ENCODE measurements at regions not wholly inside any gene's neighbourhood (a gene's known extent, or its start where the extent isn't known, plus 50 kb on each side); places are given as distances from the start of the nearest gene placed in this dataset.

DNA sequence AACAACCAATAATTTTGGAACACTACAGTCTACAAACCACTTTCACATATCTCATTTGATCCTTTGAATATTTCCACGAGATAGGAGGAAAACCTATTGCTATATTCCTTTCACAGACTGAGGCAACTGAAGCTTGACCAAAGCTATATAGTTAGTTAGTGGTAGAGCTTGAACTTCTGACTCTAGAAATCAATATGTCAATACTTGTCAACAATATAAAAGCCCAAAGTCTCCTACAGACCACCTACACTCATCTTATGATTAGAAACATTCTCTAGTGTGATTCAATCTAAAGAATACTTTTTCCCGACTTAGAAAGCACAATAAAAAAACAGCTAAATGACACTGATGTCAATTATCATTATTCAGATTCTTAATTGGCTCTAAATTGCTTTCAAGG lies 139.4 kb downstream of the RPS29 start:
- Mint-ChIP-seq H3K27ac (no peak overlapping the region), H3K9me3 (peaks cover 5% of the 10 kb centered on the region), H3K27me3 (peaks cover 27% of the 10 kb centered on the region), H3K4me3 (no peak overlapping the region), H3K4me1 (ENCODE audit: low read depth) (no peaks in the 10 kb centered on the region), H3K36me3 (ENCODE audit: low read depth) (no peaks in the 10 kb centered on the region)
- no peak for DNase-seq

DNA sequence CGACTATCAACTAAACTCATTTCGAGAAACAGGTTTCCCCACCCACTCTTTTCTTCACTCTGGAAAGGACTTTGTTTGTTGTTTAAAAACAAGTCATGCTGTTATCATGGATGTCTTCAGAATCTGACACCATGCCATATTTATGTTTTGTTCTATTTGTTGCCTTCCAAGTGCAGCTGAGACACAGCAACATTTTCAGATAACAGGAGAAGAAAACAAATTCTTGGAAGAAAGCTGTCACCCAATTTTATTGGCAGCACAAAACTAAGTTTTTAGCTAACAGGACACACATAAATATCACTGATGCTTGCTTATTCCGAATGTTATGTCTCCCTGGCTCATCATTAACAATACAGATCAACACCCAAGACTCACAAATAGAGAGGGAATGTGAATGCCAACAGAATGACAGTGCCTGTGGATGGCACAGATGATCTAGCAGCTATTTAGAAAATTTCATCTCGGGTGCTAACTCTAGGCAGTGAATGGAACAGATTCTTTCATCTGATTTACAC lies 147.9 kb downstream of the RPS29 start:
- H3K4me3 Mint-ChIP-seq, result no peak overlapping the region
- DNase-seq, result no peak
- H3K27ac Mint-ChIP-seq, result no peak overlapping the region
- peaks cover 29% of the 10 kb centered on the region for H3K27me3 Mint-ChIP-seq
- no peaks in the 10 kb centered on the region for H3K36me3 Mint-ChIP-seq (ENCODE audit: low read depth)
- H3K4me1 Mint-ChIP-seq (ENCODE audit: low read depth), result no peaks in the 10 kb centered on the region
- H3K9me3 Mint-ChIP-seq, result peaks cover 14% of the 10 kb centered on the region

DNA sequence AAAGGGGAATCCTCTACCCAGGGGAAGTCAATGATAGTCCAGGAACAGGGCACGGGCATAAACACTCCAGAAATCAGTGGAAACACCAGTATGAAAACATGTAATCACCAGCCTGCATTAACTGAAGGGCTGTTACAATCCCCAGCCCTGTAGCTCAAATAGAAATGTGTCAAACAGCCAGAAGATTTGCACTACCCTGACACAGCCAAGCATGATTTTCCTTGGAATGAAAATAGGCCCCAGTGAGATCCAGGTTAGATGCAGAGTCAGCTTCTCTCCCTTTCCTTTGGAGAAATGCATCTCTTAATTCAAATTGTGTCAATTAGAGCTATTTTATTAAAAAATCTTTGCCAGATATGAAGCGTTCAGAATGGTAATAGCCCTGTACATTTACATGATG lies 158.1 kb downstream of the RPS29 start:
- peaks cover 14% of the 10 kb centered on the region for H3K4me1 Mint-ChIP-seq (ENCODE audit: low read depth)
- peaks cover 20% of the 10 kb centered on the region for H3K9me3 Mint-ChIP-seq
- H3K36me3 Mint-ChIP-seq (ENCODE audit: low read depth), result no peaks in the 10 kb centered on the region
- H3K4me3 Mint-ChIP-seq, result no peak overlapping the region
- no peak overlapping the region for H3K27ac Mint-ChIP-seq
- DNase-seq, result no peak
- H3K27me3 Mint-ChIP-seq, result peaks cover 50% of the 10 kb centered on the region

DNA sequence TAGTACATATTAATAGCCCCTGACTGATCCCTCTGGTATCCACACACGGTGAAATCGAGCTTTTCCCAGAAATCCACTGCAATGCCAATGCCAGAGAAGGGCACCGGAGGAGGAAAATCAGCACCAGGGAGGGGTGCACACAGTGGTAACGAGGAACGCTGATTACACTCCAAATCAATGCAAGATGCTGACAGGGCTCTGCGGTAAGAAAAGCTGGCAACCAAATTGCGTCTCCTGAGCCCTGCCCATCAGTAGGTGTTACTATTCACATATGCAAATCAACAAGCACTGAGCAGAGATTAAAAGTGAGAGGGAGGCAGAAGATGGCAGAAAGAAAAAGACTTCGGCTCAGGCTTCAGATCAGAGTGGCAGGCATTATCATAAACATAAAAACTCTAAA lies 159.1 kb downstream of the RPS29 start:
- no peak for DNase-seq
- Mint-ChIP-seq H3K36me3 (ENCODE audit: low read depth) (no peaks in the 10 kb centered on the region), H3K27me3 (peaks cover 51% of the 10 kb centered on the region), H3K4me1 (ENCODE audit: low read depth) (peaks cover 14% of the 10 kb centered on the region), H3K4me3 (no peak overlapping the region), H3K27ac (no peak overlapping the region), H3K9me3 (peaks cover 12% of the 10 kb centered on the region)

DNA sequence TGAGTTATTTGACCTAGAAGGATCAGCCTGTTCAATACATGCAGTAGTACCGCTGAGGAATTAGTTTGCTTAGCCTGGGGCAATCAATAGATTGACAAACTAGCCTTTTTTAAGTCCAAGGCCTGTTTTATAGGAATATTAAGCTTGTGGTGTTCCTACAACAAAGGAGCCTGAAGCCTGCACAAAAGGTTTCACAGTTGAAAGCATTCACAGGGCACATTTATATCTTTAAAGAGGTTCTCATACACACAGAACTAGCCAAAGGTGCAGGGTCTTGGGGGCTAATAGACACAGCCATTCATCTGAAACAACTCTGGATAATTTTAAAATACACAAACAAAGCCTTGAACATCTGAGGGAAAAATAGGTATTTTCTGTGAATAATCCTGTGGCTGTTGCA lies 160.3 kb downstream of the RPS29 start:
- Mint-ChIP-seq H3K27me3 (peaks cover 53% of the 10 kb centered on the region), H3K4me1 (ENCODE audit: low read depth) (peaks cover 15% of the 10 kb centered on the region), H3K27ac (no peak overlapping the region), H3K4me3 (no peak overlapping the region), H3K9me3 (peaks cover 7% of the 10 kb centered on the region), H3K36me3 (ENCODE audit: low read depth) (no peaks in the 10 kb centered on the region)
- DNase-seq, result no peak

DNA sequence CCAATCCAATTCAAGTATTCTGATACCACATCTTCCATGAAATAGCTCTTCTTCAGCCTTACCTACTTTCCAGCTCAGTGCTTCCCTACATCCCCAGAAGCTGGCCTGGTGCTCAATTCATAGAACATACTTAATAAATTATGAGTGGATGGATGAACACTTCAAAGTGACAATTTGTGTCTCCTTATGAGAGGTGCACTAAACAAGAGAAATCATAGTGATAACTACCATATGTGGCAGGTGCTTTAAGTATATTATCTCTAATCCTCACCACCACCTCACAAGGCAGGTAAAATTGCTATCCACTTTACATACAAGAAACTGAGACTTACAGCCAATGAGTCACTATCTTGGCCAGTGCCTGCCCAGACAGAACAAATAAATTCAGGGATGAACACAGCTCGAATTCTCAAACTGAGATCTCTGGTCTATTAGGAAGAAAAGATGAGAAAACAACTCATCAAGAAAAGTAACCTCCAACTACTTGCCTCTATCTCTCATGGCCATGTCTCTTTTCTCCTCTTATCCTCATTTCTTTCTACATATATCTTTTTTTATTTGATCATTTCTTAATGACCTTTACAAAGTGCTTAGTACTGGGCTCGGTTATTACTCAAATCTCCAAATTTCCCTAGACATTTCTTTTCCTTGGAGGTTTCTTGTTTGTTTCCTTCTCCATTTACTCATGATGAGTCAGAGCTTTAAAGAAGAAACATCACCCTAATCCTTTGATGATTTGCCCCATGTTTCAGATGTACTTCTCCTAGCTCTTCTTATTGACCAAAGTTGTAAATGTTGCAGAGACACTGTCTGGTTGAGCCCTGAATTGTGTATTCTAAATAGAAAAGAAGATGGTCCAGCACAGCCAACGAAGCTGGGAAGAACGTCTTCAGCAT lies 161.5 kb downstream of the RPS29 start:
- DNase-seq, result no peak
- peaks cover under 1% of the 10 kb centered on the region for H3K9me3 Mint-ChIP-seq
- H3K27me3 Mint-ChIP-seq, result peaks cover 64% of the 10 kb centered on the region
- H3K4me3 Mint-ChIP-seq, result no peak overlapping the region
- peaks cover 25% of the 10 kb centered on the region for H3K4me1 Mint-ChIP-seq (ENCODE audit: low read depth)
- H3K36me3 Mint-ChIP-seq (ENCODE audit: low read depth), result no peaks in the 10 kb centered on the region
- H3K27ac Mint-ChIP-seq, result no peak overlapping the region

DNA sequence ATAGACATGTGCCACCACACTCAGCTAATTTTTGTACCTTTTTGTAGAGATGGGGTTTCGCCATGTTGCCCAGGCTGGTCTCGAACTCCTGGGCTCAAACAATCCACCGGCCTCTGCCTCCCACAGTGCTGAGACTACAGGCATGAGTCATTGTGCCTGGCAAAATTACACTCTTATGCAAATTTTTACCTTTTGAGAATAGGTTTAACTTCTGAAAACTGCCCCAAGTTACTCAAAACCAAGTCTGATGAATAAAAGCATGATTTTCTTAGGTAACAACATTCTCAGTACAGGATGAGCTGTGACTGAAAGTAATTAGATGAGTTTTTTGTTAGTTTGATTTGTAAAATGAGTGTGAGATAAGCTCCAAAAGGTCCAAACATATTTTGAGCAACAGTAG lies 166.0 kb downstream of the RPS29 start:
- DNase-seq, result peak; percentile 35
- H3K9me3 Mint-ChIP-seq, result no peaks in the 10 kb centered on the region
- H3K27me3 Mint-ChIP-seq, result peaks cover 58% of the 10 kb centered on the region

DNA sequence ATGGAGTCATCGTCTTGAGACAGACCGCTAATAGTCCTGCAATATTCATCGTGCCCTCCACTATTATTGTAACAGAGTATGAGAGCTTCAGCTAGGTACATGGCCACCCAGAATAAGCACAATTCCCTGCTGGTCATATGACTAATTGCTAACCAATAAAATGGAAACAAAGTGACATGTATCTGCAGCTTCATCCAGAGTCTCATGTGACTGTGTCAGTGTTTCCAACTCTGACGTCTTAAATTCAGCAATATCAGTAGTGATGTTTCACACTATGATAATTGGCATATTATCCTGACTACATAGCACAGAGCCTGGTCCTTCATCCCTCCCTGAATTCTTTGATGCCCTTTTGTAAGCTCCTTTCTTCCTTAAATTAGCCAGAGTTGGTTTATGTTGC lies 167.4 kb downstream of the RPS29 start:
- Mint-ChIP-seq H3K9me3 (no peaks in the 10 kb centered on the region), H3K4me1 (ENCODE audit: low read depth) (peaks cover 21% of the 10 kb centered on the region), H3K4me3 (no peak overlapping the region), H3K27me3 (peaks cover 48% of the 10 kb centered on the region), H3K36me3 (ENCODE audit: low read depth) (no peaks in the 10 kb centered on the region), H3K27ac (peak overlapping the region; percentile 56)
- no peak for DNase-seq

More for the DNA sequence above, 166.0 kb downstream of the RPS29 start:
- Mint-ChIP-seq H3K36me3 (ENCODE audit: low read depth) (no peaks in the 10 kb centered on the region), H3K27ac (peak overlapping the region; percentile 90), H3K4me3 (no peak overlapping the region), H3K4me1 (ENCODE audit: low read depth) (peaks cover 30% of the 10 kb centered on the region)

DNA sequence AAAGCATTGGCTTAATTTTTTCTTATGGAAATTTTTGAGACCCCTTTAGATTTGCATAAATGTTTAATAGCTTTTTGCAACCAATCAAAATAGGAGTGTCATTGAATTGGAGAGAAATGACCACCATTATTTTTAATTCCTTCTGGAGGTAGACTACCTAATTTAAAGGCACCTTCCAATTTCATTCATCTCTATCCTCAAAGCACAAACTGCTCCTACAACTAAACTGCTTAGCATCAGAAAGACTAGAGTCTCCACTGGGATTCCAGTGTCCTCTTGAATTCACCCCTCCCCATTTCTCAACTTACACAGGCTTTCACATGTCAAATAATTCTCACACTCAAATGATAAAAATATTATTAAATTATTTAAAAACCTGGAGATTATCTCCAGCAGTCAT lies 168.4 kb downstream of the RPS29 start:
- Mint-ChIP-seq H3K4me1 (ENCODE audit: low read depth) (peaks cover 18% of the 10 kb centered on the region), H3K27me3 (peaks cover 42% of the 10 kb centered on the region), H3K36me3 (ENCODE audit: low read depth) (no peaks in the 10 kb centered on the region), H3K27ac (no peak overlapping the region), H3K9me3 (no peaks in the 10 kb centered on the region), H3K4me3 (no peak overlapping the region)
- DNase-seq, result no peak

DNA sequence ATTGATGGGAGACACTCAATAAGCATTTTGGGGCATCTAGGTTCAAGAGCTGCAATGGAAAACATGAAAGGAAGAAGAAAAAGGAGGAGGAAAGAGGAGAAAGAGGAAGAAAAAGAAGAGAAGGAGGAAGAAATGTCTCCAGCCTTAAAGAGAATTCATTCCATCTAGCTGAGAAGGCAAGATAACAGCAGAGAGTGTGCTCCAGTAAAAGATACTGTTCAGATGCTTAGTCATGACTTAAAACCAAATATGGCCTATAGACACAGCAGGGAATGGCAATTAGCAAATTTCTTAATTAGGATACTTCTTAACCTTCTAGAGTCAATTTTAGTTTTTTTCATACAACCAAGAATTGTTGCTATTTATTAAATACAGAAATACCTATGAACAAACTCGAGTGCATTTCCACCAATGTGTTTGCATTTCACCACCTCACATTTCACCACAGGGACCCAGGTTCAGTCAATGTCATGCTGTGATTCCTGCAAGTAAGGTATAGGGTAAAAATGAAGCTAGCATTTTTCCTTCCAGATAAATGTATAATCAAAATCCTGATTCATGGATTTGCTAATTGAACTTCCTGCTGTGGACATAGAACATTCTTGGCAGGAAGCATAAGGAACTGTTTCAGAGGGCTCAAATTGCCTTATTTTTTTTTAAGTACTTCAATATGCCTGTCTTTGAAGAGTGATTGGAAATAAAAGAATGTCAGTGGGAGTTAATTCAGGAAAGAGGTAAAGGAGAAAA lies 177.8 kb downstream of the RPS29 start:
- Mint-ChIP-seq H3K27me3 (peaks cover 31% of the 10 kb centered on the region), H3K36me3 (ENCODE audit: low read depth) (no peaks in the 10 kb centered on the region), H3K27ac (no peak overlapping the region), H3K4me3 (no peak overlapping the region), H3K4me1 (ENCODE audit: low read depth) (peaks cover 2% of the 10 kb centered on the region), H3K9me3 (no peaks in the 10 kb centered on the region)
- no peak for DNase-seq

DNA sequence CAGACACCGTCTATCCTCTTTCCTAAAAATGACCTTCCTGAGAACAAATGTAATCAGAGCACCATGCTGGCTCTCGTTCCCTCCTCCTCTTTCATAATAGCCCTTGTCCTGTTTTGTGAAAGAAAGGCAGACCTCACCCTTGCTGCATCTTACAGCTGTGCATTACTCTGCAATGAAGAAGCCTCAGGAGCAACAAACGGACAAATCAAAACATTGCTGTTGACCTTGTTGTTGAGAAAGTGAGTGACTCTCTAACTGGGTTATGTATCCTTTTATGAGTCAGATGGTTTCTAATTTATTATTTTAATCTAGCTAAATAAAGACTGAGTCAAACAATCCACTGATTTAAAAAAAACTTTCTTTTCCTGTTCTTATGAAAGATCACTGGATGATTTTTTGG lies 180.9 kb downstream of the RPS29 start:
- Mint-ChIP-seq H3K27me3 (peaks cover 19% of the 10 kb centered on the region), H3K36me3 (ENCODE audit: low read depth) (no peaks in the 10 kb centered on the region), H3K4me3 (no peak overlapping the region), H3K9me3 (no peaks in the 10 kb centered on the region), H3K4me1 (ENCODE audit: low read depth) (peaks cover 4% of the 10 kb centered on the region), H3K27ac (no peak overlapping the region)
- DNase-seq, result no peak

DNA sequence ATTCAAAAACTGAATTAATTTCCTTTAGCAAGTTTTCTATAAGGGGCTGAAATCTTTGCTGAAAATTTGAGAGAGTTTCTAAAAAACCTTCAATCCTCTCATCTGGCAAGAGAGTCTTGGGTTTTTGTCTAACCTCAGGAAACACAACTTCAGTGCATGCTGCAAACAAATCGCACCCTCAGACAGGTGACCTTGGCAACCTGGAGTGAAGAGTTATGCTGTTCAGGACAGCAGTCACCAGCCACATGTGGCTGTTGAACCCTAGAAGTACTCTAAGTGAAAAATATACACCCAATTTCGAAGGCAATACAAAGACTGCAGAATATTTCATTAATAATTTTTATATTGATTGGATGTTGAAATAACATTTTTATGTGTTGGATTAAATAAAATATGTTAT lies 184.8 kb downstream of the RPS29 start:
- DNase-seq, result no peak
- no peak overlapping the region for H3K4me3 Mint-ChIP-seq
- peaks cover 8% of the 10 kb centered on the region for H3K27me3 Mint-ChIP-seq
- no peak overlapping the region for H3K27ac Mint-ChIP-seq
- H3K36me3 Mint-ChIP-seq (ENCODE audit: low read depth), result no peaks in the 10 kb centered on the region
- peaks cover 4% of the 10 kb centered on the region for H3K4me1 Mint-ChIP-seq (ENCODE audit: low read depth)
- H3K9me3 Mint-ChIP-seq, result no peaks in the 10 kb centered on the region

DNA sequence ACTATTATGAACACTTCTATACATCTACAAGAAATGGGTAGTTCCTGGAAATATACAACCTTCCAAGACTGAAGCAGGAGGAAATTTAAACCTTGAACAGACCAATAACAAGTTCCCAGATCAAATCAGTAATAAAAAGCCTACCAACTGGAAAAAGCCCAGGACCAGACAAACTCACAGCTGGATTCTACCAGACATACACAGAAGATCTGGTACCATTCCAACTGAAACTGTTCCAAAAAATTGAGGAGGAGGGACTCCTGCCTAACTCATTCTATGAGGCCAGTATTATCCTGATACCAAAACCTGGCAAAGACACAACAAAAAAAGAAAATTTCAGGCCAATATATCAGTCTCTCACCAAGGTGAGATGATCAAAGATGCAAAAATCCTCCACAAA lies 189.4 kb downstream of the RPS29 start:
- Mint-ChIP-seq H3K4me1 (ENCODE audit: low read depth) (no peaks in the 10 kb centered on the region), H3K9me3 (no peaks in the 10 kb centered on the region), H3K27ac (no peak overlapping the region), H3K36me3 (ENCODE audit: low read depth) (no peaks in the 10 kb centered on the region), H3K27me3 (peaks cover 7% of the 10 kb centered on the region), H3K4me3 (no peak overlapping the region)
- no peak for DNase-seq

DNA sequence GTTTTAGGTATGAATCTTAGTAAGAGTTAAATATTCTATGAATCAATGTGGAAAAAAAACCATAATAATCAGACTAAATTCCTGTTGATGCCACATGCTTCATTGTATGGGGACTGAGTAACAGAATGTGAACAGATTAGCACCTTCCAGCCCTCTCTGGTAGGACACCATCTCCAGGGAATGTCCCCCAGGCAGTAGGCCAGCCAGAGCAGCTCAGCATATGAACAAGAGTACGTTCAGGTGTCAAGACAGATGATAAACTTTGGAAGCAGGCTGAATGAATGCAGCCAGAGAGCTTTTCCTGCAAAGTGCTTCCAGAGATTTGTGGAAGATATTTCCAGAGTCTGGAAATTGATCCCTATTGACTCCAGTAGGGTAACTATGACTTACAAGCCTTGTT lies 204.4 kb downstream of the RPS29 start:
- Mint-ChIP-seq H3K4me1 (ENCODE audit: low read depth) (no peaks in the 10 kb centered on the region), H3K4me3 (no peak overlapping the region), H3K36me3 (ENCODE audit: low read depth) (no peaks in the 10 kb centered on the region), H3K27ac (no peak overlapping the region), H3K27me3 (peaks cover 32% of the 10 kb centered on the region), H3K9me3 (peaks cover 6% of the 10 kb centered on the region)
- DNase-seq, result no peak

DNA sequence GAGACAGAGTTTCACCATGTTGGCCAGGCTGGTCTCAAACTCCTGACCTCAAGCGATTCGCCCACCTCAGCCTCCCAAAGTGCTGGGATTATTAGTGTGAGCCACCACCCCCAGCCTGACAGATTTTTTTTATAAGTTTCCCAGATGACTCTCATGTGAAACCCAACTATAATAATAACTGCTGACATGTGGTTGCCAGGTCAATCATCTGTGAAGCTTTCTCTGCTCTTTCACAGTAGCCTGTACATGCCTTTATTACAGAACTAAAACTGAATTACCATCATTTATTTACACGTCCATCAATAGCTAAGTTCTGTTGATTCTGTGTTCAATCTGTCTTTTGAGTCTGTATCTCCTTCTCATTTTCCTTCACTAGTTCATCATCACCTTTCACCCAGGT lies 218.5 kb downstream of the RPS29 start:
- H3K4me3 Mint-ChIP-seq, result no peak overlapping the region
- peaks cover 3% of the 10 kb centered on the region for H3K27me3 Mint-ChIP-seq
- no peak for DNase-seq
- H3K36me3 Mint-ChIP-seq (ENCODE audit: low read depth), result no peaks in the 10 kb centered on the region
- no peaks in the 10 kb centered on the region for H3K9me3 Mint-ChIP-seq
- no peak overlapping the region for H3K27ac Mint-ChIP-seq
- no peaks in the 10 kb centered on the region for H3K4me1 Mint-ChIP-seq (ENCODE audit: low read depth)
